ENCODE measurements at regions not wholly inside any gene's neighbourhood (a gene's known extent, or its start where the extent isn't known, plus 50 kb on each side); places are given as distances from the start of the nearest gene placed in this dataset.

DNA sequence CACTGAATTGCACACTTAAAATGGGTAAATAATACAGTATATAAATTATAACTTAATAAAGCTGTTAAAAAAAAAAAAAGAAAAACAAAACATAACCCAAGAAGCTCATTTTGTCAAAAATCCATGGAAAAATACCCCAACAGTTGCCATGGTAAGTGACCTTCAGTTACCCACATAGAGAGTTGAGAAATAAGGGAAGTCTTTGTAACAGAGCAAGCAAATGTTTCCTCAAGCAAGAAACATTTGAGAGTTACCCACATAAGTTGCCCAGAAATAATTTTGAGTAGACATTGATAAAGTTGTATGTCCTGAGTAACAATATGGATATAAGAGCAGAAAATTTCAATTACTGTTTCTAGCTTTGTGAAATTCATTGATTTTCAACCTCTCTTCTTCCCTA lies 227.4 kb downstream of the CCDC59 start:
- TF ChIP-seq, protein P1, sequence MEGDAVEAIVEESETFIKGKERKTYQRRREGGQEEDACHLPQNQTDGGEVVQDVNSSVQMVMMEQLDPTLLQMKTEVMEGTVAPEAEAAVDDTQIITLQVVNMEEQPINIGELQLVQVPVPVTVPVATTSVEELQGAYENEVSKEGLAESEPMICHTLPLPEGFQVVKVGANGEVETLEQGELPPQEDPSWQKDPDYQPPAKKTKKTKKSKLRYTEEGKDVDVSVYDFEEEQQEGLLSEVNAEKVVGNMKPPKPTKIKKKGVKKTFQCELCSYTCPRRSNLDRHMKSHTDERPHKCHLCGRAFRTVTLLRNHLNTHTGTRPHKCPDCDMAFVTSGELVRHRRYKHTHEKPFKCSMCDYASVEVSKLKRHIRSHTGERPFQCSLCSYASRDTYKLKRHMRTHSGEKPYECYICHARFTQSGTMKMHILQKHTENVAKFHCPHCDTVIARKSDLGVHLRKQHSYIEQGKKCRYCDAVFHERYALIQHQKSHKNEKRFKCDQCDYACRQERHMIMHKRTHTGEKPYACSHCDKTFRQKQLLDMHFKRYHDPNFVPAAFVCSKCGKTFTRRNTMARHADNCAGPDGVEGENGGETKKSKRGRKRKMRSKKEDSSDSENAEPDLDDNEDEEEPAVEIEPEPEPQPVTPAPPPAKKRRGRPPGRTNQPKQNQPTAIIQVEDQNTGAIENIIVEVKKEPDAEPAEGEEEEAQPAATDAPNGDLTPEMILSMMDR (IDR thresholded peaks at IDR 0.05; ENCODE audit: borderline replicate concordance, insufficient read depth, low read depth, low read length) = no peak
- no peak overlapping the region for H3K4me3 ChIP-seq (ENCODE audit: low read depth, low read length)

GRCh38 chr12:82124711-82125380 lies 233.3 kb downstream of the CCDC59 start:
- TF ChIP-seq, protein P1 (IDR thresholded peaks at IDR 0.05; ENCODE audit: borderline replicate concordance, insufficient read depth, low read depth, low read length) = no peak
- H3K4me3 ChIP-seq (ENCODE audit: low read depth, low read length) = no peak overlapping the region

- TF ChIP-seq, protein P1 (IDR thresholded peaks at IDR 0.05; ENCODE audit: borderline replicate concordance, insufficient read depth, low read depth, low read length) = no peak
- no peak overlapping the region for H3K4me3 ChIP-seq (ENCODE audit: low read depth, low read length)
Measured at GRCh38 chr12:82121545-82121944, 236.6 kb downstream of the CCDC59 start.

DNA sequence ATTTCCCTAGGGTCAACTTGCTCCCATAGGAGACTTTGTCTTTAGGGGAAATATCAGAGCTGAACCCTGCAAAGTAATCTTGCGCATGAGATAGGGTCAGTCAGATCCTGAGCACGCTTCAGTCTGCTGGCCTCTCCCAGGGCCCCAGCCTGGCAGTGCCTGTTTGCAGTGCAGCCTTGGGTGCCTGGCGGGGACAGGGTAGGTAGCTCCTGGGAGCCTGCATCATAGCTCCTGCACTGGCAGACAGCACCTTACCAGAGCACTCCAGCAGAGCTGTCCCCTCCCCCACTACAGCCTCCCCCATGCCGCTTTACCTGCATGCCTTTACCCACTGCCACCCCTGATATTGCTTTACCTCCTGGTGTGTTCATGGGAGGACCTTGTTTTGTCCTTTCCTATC lies 237.3 kb downstream of the CCDC59 start:
- no peak overlapping the region for H3K4me3 ChIP-seq (ENCODE audit: low read depth, low read length)
- TF ChIP-seq, protein P1 (IDR thresholded peaks at IDR 0.05; ENCODE audit: borderline replicate concordance, insufficient read depth, low read depth, low read length) = no peak

- TF ChIP-seq, protein P1 (IDR thresholded peaks at IDR 0.05; ENCODE audit: borderline replicate concordance, insufficient read depth, low read depth, low read length) = no peak
Measured at GRCh38 chr12:82109243-82109642, 248.9 kb downstream of the CCDC59 start.

GRCh38 chr12:82108615-82109014 lies 249.6 kb downstream of the CCDC59 start:
- TF ChIP-seq, protein P1 (IDR thresholded peaks at IDR 0.05; ENCODE audit: borderline replicate concordance, insufficient read depth, low read depth, low read length) = no peak
- no peak overlapping the region for H3K4me3 ChIP-seq (ENCODE audit: low read depth, low read length)

More at GRCh38 chr12:82109243-82109642, 248.9 kb downstream of the CCDC59 start:
- H3K4me3 ChIP-seq (ENCODE audit: low read depth, low read length) = no peak overlapping the region

- H3K4me3 ChIP-seq (ENCODE audit: low read depth, low read length) = no peak overlapping the region
- TF ChIP-seq, protein P1 (IDR thresholded peaks at IDR 0.05; ENCODE audit: borderline replicate concordance, insufficient read depth, low read depth, low read length) = no peak
Measured at GRCh38 chr12:82099216-82099615, 259.0 kb downstream of the CCDC59 start.

Measured in GM12875 (cell line).